Esophagus muscularis mucosa (tissue), 3 donors: ENCODE measurements at regions not wholly inside any gene's neighbourhood (a gene's known extent, or its start where the extent isn't known, plus 50 kb on each side); places are given as distances from the start of the nearest gene placed in this dataset.

ENCODE experiments used
- CTCF ChIP-seq, 3 experiments: fragments of 200-600 bp in 2 of 3; fragments of 450-650 bp in 1 of 3; sonication (generic) in 2 of 3; IDR thresholded peaks; one replicate each; pipeline ENCODE4 v1.5.1; 2017 to 2019; ENCODE audit warnings: antibody characterized with exemption in 3 of 3, mild to moderate bottlenecking in 2 of 3, moderate library complexity in 1 of 3
- POLR2A ChIP-seq: fragments of 450-650 bp; IDR thresholded peaks from one replicate; pipeline ENCODE4 v1.6.1; 2017; ENCODE audit warnings: antibody characterized with exemption, moderate library complexity, mild to moderate bottlenecking, low read depth
- POLR2AphosphoS5 ChIP-seq, 2 donors: sonication (generic); formaldehyde crosslinking; IDR thresholded peaks; one replicate each; pipeline ENCODE4 v1.6.1; 2017; ENCODE audit warnings: antibody characterized with exemption in 2 of 2

GRCh38 chr2:146024212-146024743, 1504.4 kb upstream of the ZEB2 start:
- TF ChIP-seq CTCF (IDR thresholded peaks at IDR 0.05) (no peak), POLR2A (no peak), POLR2AphosphoS5 (IDR thresholded peaks at IDR 0.05) (no peak)
